ENCODE measurements at regions not wholly inside any gene's neighbourhood (a gene's known extent, or its start where the extent isn't known, plus 50 kb on each side); places are given as distances from the start of the nearest gene placed in this dataset.
"Not testable (repeated sequence)": the region's sequence is repeated elsewhere in the genome, so short reads cannot be mapped to it uniquely, and the experiment has no call there.

- no peak for DNase-seq (ENCODE audit: low read depth)
Observed at GRCh38 chr1:239931341-239931740, 160.3 kb upstream of the FMN2 start.

- DNase-seq (ENCODE audit: low read depth): no peak
Observed at GRCh38 chr1:239939602-239940001, 152.1 kb upstream of the FMN2 start.

GRCh38 chr1:239943761-239944160 lies 147.9 kb upstream of the FMN2 start:
- DNase-seq (ENCODE audit: low read depth): no peak

DNA sequence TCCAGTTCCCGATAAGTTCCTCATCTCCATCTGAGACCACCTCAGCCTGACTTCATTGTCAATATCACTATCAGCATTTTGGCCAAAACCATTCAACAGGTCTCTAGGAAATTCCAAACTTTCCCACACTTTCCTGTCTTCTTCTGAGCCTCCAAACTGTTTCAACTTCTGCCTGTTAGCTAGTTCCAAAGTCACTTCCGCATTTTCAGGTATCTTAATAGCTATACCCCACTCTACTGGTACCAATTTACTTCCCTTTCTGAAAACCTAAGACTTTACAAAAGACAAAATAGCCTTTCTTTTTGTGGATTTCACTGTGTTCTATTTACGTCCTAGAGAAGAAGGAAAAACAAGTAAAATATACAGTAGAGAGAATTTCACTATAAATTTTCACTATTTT lies 147.0 kb upstream of the FMN2 start:
- DNase-seq (ENCODE audit: low read depth): no peak

GRCh38 chr1:239947801-239948200 lies 143.9 kb upstream of the FMN2 start:
- DNase-seq (ENCODE audit: low read depth): no peak

GRCh38 chr1:239951511-239952140 lies 140.1 kb upstream of the FMN2 start:
- no peak for DNase-seq (ENCODE audit: low read depth)

GRCh38 chr1:239952348-239953308 lies 139.1 kb upstream of the FMN2 start:
- DNase-seq (ENCODE audit: low read depth): no peak

GRCh38 chr1:239954836-239955235 lies 136.8 kb upstream of the FMN2 start:
- no peak for DNase-seq (ENCODE audit: low read depth)

- no peak for DNase-seq (ENCODE audit: low read depth)
Observed at GRCh38 chr1:239955431-239955830, 136.3 kb upstream of the FMN2 start.

GRCh38 chr1:239956263-239956662 lies 135.4 kb upstream of the FMN2 start:
- DNase-seq (ENCODE audit: low read depth): no peak

DNA sequence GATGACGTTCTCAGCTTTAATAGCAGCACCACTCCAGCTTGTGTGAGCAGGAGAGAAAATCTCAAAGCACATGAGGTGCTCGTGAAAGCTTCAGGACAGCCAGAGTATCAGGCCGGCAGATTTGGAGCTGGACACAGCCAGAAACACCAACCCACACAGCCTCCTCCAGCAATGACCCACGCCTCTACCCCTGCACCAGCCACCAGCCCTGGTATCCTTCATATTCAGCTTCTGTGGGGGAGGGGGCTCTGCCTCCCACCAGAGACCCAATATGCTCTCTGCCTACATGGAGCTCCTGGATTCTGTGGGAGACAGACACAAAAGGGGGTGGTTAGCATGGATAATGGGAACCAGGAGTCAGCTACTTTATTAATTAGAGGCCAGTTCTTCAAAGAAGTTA lies 133.6 kb upstream of the FMN2 start:
- no peak for DNase-seq (ENCODE audit: low read depth)

- no peak for DNase-seq (ENCODE audit: low read depth)
Observed at GRCh38 chr1:239960366-239960765, 131.3 kb upstream of the FMN2 start.

- no peak for DNase-seq (ENCODE audit: low read depth)
Observed at GRCh38 chr1:239963856-239964255, 127.8 kb upstream of the FMN2 start.

- no peak for DNase-seq (ENCODE audit: low read depth)
Observed at GRCh38 chr1:239976130-239976968, 115.3 kb upstream of the FMN2 start.

DNA sequence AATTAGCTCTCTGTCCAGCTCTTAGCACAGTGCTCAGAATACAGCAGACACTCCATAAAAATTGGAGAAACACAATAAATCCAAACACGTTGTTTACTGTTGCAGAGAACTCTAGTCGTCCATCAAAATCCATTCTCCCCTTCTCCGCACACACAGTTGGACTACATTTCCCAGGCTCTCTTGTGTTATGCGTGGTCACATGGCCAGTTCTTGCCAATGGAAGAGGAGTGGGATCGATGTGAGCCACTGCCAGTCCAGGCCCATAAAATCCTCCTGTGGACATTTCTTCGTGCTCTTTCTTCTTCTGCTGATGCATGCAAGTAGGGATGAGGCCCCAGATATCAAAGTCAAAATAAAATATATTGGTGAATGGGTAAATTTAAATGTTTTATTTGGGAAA lies 114.3 kb upstream of the FMN2 start:
- no peak for DNase-seq (ENCODE audit: low read depth)

DNA sequence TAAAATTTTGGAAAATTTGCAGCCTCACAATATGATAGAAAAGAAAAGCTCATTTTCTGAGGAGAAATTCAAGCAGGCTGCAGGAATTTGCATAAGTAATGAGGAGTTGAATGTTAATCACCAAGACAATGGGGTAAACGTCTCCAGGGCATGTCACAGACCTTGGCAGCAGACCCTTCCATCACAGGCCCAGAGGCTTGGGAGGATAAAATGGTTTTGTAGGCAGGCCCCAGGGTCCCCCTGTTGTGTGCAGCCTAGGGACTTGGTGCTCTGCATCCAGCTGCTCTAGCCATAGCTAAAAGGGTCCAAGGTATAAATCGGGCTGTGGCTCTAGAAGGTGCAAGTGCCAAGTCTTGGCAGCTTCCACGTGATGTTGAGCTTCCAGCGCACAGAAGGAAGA lies 112.2 kb upstream of the FMN2 start:
- no peak for DNase-seq (ENCODE audit: low read depth)

- DNase-seq (ENCODE audit: low read depth): no peak
Observed at GRCh38 chr1:239982762-239983161, 108.9 kb upstream of the FMN2 start.

DNA sequence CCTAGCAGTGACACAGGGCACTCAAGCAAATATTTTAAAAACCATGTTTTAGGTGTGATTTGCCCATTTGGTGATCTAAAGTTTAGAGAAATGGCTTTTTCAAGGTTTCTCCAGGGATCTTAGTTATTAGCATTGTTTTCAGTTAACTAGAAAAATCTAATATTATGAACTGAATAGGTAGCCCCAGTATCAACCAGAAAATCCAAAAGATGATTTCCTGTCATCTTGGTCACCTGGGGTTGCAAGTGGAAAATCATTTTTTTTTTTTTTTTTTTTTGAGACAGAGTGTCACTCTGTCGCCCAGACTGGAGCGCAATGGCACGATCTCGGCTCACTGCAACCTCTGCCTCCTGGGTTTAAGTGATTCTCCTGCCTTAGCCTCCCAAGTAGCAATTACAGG lies 106.6 kb upstream of the FMN2 start:
- DNase-seq (ENCODE audit: low read depth): no peak

DNA sequence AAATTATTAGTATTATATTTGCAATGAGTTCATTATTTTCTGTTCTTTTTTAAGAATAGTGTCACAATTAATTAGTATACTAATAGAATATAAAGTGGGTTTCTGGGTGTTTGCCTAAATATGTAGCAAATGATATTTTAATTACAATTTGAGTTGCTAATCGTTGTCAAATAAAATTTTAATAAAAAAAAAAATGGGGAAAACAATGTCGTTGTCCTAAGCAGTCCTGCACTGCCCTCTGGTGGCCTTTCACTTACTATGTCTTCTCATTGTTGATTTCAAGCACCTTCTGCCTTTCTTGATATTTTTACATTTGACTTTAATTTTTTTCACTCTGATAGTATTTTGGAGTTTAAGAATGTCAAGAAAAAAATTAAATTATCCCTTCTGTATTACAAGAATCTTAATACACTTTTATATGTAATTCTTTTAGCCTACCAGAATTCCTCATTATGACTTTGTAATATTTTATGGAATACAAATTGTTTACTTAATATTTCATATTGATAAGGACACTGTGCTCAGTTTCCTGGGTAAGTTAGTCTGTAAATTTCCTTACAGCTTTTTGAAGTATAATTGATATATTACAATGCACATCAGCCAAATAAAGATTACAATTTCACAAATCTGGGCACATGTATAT lies 104.5 kb upstream of the FMN2 start:
- no peak for DNase-seq (ENCODE audit: low read depth)

GRCh38 chr1:239989990-239990389 lies 101.7 kb upstream of the FMN2 start:
- no peak for DNase-seq (ENCODE audit: low read depth)

- not testable (repeated sequence) for DNase-seq (ENCODE audit: low read depth)
Observed at GRCh38 chr1:239992566-239992965, 99.1 kb upstream of the FMN2 start.

DNA sequence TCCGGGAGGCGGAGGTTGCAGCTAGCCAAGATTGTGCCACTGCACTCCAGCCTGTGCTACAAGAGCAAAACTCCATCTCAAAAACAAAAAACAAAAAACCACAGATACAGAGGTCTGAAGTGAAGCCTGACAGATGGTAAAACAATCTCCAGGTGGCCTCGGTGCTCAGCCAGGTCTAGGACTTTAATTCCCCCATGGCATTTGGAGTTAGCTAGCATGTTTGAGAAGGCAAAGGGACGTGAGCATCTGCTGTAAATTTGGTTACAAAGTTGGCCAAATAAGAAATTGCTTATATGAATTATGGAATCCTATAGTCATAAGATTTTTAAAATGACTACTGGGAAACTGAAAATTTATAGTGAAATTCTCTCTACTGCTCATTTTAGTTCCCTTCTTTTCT lies 98.3 kb upstream of the FMN2 start:
- DNase-seq (ENCODE audit: low read depth): no peak
